Lower leg skin (tissue), 4 donors: ENCODE measurements at regions not wholly inside any gene's neighbourhood (a gene's known extent, or its start where the extent isn't known, plus 50 kb on each side); places are given as distances from the start of the nearest gene placed in this dataset.

Experiments used
- DNase-seq, 2 donors: peaks; one replicate each; pipeline ENCODE4 v3.0.0-alpha.2; 2019; ENCODE audit warnings: low spot score in 2 of 2
- H3K4me3 ChIP-seq: fragments of 200-600 bp; sonication (generic); 2 replicates; pipeline ENCODE4 v1.5.1; 2017; ENCODE audit warnings: mild to moderate bottlenecking, low read depth; ENCODE audit not compliant: poor library complexity, severe bottlenecking
- POLR2A ChIP-seq, 2 donors: fragments of 450-650 bp; IDR thresholded peaks; one replicate each; pipeline ENCODE4 v1.6.1; 2016 to 2017; ENCODE audit warnings: antibody characterized with exemption in 2 of 2, mild to moderate bottlenecking in 1 of 2, moderate library complexity in 1 of 2
- WGBS, 2 donors: methylation state at CpG; one replicate each; pipeline ENCODE4 v1.1.5; 2018; 5-methylcytosine and 5-hydroxymethylcytosine counted together
- intact Hi-C: fragments of 100-400 bp; cut with DNase I; formaldehyde crosslinking; loops from one replicate; pipeline ENCODE4 v1.15.0; 2023; ENCODE audit warnings: low total_unique reads
- TF ChIP-seq, protein P1 (sequence below), 3 donors: fragments of 450-650 bp; IDR thresholded peaks; one replicate each; pipeline ENCODE4 v1.5.1; 2016; ENCODE audit warnings: antibody characterized with exemption in 3 of 3, mild to moderate bottlenecking in 3 of 3, moderate library complexity in 2 of 3

- intact Hi-C loops = no loop called here
- no peak overlapping the region for H3K4me3 ChIP-seq
- 93 to 96% methylated on average over 3 of the region's 3 CpGs for WGBS, 2 donors
- DNase-seq = no peak
- TF ChIP-seq, protein P1, sequence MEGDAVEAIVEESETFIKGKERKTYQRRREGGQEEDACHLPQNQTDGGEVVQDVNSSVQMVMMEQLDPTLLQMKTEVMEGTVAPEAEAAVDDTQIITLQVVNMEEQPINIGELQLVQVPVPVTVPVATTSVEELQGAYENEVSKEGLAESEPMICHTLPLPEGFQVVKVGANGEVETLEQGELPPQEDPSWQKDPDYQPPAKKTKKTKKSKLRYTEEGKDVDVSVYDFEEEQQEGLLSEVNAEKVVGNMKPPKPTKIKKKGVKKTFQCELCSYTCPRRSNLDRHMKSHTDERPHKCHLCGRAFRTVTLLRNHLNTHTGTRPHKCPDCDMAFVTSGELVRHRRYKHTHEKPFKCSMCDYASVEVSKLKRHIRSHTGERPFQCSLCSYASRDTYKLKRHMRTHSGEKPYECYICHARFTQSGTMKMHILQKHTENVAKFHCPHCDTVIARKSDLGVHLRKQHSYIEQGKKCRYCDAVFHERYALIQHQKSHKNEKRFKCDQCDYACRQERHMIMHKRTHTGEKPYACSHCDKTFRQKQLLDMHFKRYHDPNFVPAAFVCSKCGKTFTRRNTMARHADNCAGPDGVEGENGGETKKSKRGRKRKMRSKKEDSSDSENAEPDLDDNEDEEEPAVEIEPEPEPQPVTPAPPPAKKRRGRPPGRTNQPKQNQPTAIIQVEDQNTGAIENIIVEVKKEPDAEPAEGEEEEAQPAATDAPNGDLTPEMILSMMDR (IDR thresholded peaks at IDR 0.05) = no peak
- TF ChIP-seq POLR2A (IDR thresholded peaks at IDR 0.05) = no peak
These were observed 129.8 kb downstream of the ALDH8A1 start for GRCh38 chr6:134819863-134820800.

GRCh38 chr6:134819236-134819635 is 130.7 kb downstream of the ALDH8A1 start:
- 75 to 76% methylated on average over 2 of the region's 2 CpGs for WGBS, 2 donors
- no peak overlapping the region for H3K4me3 ChIP-seq
- intact Hi-C loops = no loop called here
- DNase-seq = no peak
- no peak for TF ChIP-seq POLR2A (IDR thresholded peaks at IDR 0.05)
- TF ChIP-seq, protein P1 (IDR thresholded peaks at IDR 0.05) = no peak

GRCh38 chr6:134817448-134817847 is 132.5 kb downstream of the ALDH8A1 start:
- TF ChIP-seq POLR2A (IDR thresholded peaks at IDR 0.05) = no peak
- TF ChIP-seq, protein P1 (IDR thresholded peaks at IDR 0.05) = no peak
- no peak overlapping the region for H3K4me3 ChIP-seq
- 94 to 95% methylated on average over 10 of the region's 10 CpGs for WGBS, 2 donors
- intact Hi-C loops = no loop called here
- DNase-seq = no peak

- intact Hi-C loops = no loop called here
- no peak for DNase-seq
- 87 to 88% methylated on average over 3 of the region's 3 CpGs for WGBS, 2 donors
- TF ChIP-seq, protein P1 (IDR thresholded peaks at IDR 0.05) = no peak
- no peak for TF ChIP-seq POLR2A (IDR thresholded peaks at IDR 0.05)
- H3K4me3 ChIP-seq = no peak overlapping the region
These were observed 133.1 kb downstream of the ALDH8A1 start for GRCh38 chr6:134816780-134817179.

- intact Hi-C loops = no loop called here
- WGBS, 2 donors = 0 to 39% methylated on average over 1 of the region's 1 CpG
- TF ChIP-seq, protein P1 (IDR thresholded peaks at IDR 0.05) = no peak
- TF ChIP-seq POLR2A (IDR thresholded peaks at IDR 0.05) = no peak
- no peak overlapping the region for H3K4me3 ChIP-seq
- DNase-seq = no peak
These were observed 133.6 kb downstream of the ALDH8A1 start for GRCh38 chr6:134816300-134816699.
